Pancreas (tissue), 10 donors: ENCODE measurements at regions not wholly inside any gene's neighbourhood (a gene's known extent, or its start where the extent isn't known, plus 50 kb on each side); places are given as distances from the start of the nearest gene placed in this dataset.

Source experiments
- ATAC-seq, 4 donors: fragments of 200-7000 bp; cut with Tn5 transposase; one replicate each; pipeline versions ENCODE4 v1.8.0 to v1.9.1; 2020; ENCODE audit warnings: mild to moderate bottlenecking in 4 of 4, moderate library complexity in 4 of 4
- DNase-seq, 6 donors: peaks; one replicate each; pipeline ENCODE4 v3.0.0-alpha.2; 2020
- FAIRE-seq: peaks from 2 replicates; lab custom pipeline; 2012; peaks lifted over from hg19 to GRCh38; lab: Jason Lieb, UNC
- H3K27ac ChIP-seq, 4 donors: fragments of 200-600 bp; sonication (generic); 1 replicate in 3 of 4; 2 replicates in 1 of 4; pipeline versions ENCODE4 v1.5.0 to v1.8.0; 2020
- H3K27me3 ChIP-seq, 4 donors: fragments of 200-600 bp; one replicate each; pipeline ENCODE4 v1.8.0; 2021
- H3K36me3 ChIP-seq, 3 donors: fragments of 200-600 bp; sonication (generic) in 1 of 3; one replicate each; pipeline versions ENCODE4 v1.5.0 to v1.8.0; 2020 to 2021
- H3K4me1 ChIP-seq, 3 donors: fragments of 200-600 bp; one replicate each; pipeline ENCODE4 v1.8.0; 2021
- H3K4me3 ChIP-seq, 4 donors: fragments of 200-600 bp; sonication (generic) in 2 of 4; one replicate each; pipeline versions ENCODE4 v1.5.0 to v1.8.0; 2020 to 2021
- H3K9me3 ChIP-seq, 4 donors: fragments of 200-600 bp; one replicate each; pipeline ENCODE4 v1.8.0; 2021
- WGBS, 2 donors: extraction: QIAGEN DNeasy Blood & Tissue Kit; methylation state at CpG; one replicate each; pipeline ENCODE4 v1.1.7; 2013; 5-methylcytosine and 5-hydroxymethylcytosine counted together
- intact Hi-C, 3 donors: fragments of 100-400 bp; cut with DNase I; formaldehyde crosslinking; loops; one replicate each; pipeline versions ENCODE4 v1.11.1 to v1.14.2; 2022
- TF ChIP-seq, protein P1 (sequence below), 4 donors: fragments of 200-600 bp; sonication (generic) in 3 of 4; IDR thresholded peaks; one replicate each; pipeline versions ENCODE4 v1.5.0 to v1.8.0; 2021; ENCODE audit warnings: antibody characterized with exemption in 4 of 4
- donor health status: healthy with polysubstance abuse.
- donor health status: DM: no; HTN: no; CAD: no; lungs with moderate emphysema.
- donor health status: DM: no; HTN: no; CAD: no.
- donor health status: control.
- donor health status: control.
- donor health status: Bipolar disorder and iron deficiency.
- donor health status: DM: yes; HTN: yes; CAD: no.
- donor health status: DM: no; HTN: no; CAD: no.
- donor health status: DM: no; HTN: no; CAD: no.
- donor health status: DM: yes; HTN: yes; CAD: no.

- TF ChIP-seq, protein P1, sequence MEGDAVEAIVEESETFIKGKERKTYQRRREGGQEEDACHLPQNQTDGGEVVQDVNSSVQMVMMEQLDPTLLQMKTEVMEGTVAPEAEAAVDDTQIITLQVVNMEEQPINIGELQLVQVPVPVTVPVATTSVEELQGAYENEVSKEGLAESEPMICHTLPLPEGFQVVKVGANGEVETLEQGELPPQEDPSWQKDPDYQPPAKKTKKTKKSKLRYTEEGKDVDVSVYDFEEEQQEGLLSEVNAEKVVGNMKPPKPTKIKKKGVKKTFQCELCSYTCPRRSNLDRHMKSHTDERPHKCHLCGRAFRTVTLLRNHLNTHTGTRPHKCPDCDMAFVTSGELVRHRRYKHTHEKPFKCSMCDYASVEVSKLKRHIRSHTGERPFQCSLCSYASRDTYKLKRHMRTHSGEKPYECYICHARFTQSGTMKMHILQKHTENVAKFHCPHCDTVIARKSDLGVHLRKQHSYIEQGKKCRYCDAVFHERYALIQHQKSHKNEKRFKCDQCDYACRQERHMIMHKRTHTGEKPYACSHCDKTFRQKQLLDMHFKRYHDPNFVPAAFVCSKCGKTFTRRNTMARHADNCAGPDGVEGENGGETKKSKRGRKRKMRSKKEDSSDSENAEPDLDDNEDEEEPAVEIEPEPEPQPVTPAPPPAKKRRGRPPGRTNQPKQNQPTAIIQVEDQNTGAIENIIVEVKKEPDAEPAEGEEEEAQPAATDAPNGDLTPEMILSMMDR (IDR thresholded peaks at IDR 0.05) = no peak
- no peak overlapping the region for H3K27ac ChIP-seq
- H3K27me3 ChIP-seq = no peaks in the 10 kb centered on the region
- H3K4me1 ChIP-seq = no peaks in the 10 kb centered on the region
- no peaks in the 10 kb centered on the region for H3K9me3 ChIP-seq
- intact Hi-C loops = no loop called here
- ATAC-seq = no peak
- no peak overlapping the region for H3K4me3 ChIP-seq
- no peak for FAIRE-seq
- 92 to 100% methylated on average over 1 of the region's 1 CpG for WGBS, 2 donors
- H3K36me3 ChIP-seq = no peaks in the 10 kb centered on the region
- no peak for DNase-seq
Measured at GRCh38 chr1:58333511-58333910, 213.0 kb downstream of the OMA1 start.

DNA sequence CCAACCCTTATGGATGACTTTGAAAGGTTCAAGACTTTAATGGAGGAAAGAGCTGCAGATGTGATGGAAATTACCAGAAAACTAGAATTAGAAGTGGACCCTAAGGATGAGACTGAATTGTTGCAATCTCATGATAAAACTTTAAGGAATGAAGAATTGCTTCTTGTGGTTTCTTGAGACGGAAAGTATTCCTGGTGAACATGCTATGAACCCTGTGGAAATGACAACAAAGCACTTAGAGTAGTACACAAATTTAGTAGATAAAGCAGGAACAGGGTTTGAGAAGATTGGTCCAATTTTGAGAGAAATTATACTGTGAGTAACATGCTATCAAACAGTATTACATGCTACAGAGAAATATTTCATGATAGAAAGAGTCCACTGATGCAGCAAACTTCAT lies 215.4 kb downstream of the OMA1 start:
- TF ChIP-seq, protein P1 (IDR thresholded peaks at IDR 0.05) = no peak
- Histone ChIP-seq H3K27ac (no peak overlapping the region), H3K27me3 (no peaks in the 10 kb centered on the region), H3K4me1 (no peaks in the 10 kb centered on the region), H3K4me3 (no peak overlapping the region), H3K36me3 (no peaks in the 10 kb centered on the region), H3K9me3 (no peaks in the 10 kb centered on the region)
- ATAC-seq (no peak), FAIRE-seq (no peak), DNase-seq (no peak)
- intact Hi-C loops = no loop called here
- WGBS, 2 donors = 90 to 95% methylated on average over 1 of the region's 1 CpG

DNA sequence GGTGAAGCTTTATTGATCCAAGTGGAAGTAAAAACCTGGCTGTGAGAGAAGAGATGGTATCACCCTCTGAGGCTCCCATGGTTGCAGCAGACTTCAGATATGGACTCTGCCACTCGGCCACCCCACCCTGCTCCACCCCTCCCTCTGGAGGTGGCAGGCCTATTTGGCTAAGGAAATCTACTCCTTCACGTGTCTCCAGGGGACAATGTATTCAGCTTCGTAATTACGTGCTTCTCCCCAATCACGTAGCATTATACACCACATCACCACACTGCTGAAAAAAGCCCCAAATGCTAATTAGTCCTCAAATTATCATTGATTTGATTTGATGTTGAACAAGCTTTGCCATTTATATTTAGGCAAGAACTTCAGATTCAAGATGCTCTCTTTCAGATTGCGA lies 220.7 kb downstream of the OMA1 start:
- intact Hi-C loops = no loop called here
- Histone ChIP-seq H3K4me1 (no peaks in the 10 kb centered on the region), H3K9me3 (no peaks in the 10 kb centered on the region), H3K36me3 (no peaks in the 10 kb centered on the region), H3K4me3 (no peak overlapping the region), H3K27ac (no peak overlapping the region), H3K27me3 (no peaks in the 10 kb centered on the region)
- FAIRE-seq (no peak), ATAC-seq (no peak), DNase-seq (no peak)
- WGBS, 2 donors = 61 to 77% methylated on average over 6 of the region's 6 CpGs
- TF ChIP-seq, protein P1 (IDR thresholded peaks at IDR 0.05) = no peak

DNA sequence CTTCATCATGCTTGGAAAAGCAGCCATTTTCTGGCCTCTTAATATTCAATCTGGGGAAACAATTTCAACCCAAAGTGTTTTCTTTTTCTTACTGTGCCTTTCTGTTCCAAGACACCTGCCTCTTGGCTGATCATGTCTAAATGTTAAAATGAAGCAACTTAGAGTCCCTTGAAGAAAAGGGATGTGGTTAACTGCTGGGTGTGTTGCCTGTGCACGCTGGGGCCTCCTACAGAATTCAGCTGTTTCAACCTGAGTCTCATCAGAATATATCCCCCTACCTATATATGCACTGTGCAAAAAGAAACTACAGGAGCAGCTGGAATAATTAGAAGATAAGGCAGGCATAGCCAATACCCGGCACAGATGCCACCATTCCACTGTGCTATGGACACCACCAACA lies 222.0 kb downstream of the OMA1 start:
- no peaks in the 10 kb centered on the region for H3K36me3 ChIP-seq
- no peaks in the 10 kb centered on the region for H3K27me3 ChIP-seq
- WGBS, 2 donors = 75 to 87% methylated on average over 2 of the region's 2 CpGs
- no peak for DNase-seq
- intact Hi-C loops = no loop called here
- FAIRE-seq = no peak
- H3K4me3 ChIP-seq = no peak overlapping the region
- TF ChIP-seq, protein P1 (IDR thresholded peaks at IDR 0.05) = no peak
- H3K27ac ChIP-seq = no peak overlapping the region
- no peaks in the 10 kb centered on the region for H3K4me1 ChIP-seq
- no peaks in the 10 kb centered on the region for H3K9me3 ChIP-seq
- ATAC-seq = no peak

DNA sequence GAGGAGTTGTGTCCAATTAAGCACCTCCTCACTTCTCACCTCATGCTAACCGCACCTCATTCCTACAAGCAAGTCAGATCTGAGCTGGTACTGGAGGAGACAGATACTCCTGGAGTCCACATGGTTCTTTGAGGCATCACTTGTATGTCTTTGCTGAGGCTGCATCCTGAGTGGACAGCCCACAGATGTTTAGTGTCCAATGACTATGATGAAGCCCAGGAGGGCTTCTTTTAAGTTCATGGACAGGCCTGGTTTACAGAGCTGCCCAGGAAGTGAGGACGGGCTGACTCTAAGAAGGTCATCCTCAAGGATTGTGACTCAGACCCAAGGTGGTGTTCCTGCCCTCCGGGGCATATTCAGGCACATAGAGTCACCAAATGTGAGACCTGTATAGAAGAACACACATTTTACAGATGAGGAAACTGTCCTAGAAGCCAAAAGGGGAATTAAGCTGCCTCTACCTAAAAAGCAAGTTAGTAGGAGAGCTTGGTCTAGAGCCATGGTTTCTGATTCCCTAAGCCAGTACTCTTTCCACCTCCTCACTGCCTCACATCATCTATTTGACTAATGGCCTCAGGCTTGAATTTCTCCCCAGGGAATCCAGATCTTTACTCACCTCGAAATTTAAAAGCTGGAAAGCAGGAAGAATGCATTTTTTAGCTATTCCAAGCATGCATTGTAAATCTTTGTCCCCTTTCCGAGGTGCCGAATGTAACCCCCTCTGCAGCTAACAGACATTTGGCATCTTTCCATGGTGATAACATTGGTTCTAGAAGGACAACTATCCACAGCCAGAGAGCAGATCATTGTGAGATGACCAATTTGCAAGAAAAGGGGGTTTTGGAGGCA lies 228.1 kb downstream of the OMA1 start:
- Histone ChIP-seq H3K27me3 (no peaks in the 10 kb centered on the region), H3K4me3 (no peak overlapping the region), H3K36me3 (no peaks in the 10 kb centered on the region), H3K4me1 (no peaks in the 10 kb centered on the region), H3K27ac (no peak overlapping the region), H3K9me3 (no peaks in the 10 kb centered on the region)
- 68 to 83% methylated on average over 6 of the region's 6 CpGs for WGBS, 2 donors
- FAIRE-seq (no peak), DNase-seq (no peak), ATAC-seq (no peak)
- intact Hi-C loops = no loop called here
- TF ChIP-seq, protein P1 (IDR thresholded peaks at IDR 0.05) = no peak
